Posterior vena cava (tissue), 2 donors: ENCODE measurements at regions not wholly inside any gene's neighbourhood (a gene's known extent, or its start where the extent isn't known, plus 50 kb on each side); places are given as distances from the start of the nearest gene placed in this dataset.

Experiments used
- DNase-seq: peaks from one replicate; pipeline ENCODE4 v3.0.0-alpha.2; 2020; ENCODE audit warnings: low spot score
- intact Hi-C, 2 donors: fragments of 100-400 bp; cut with DNase I; formaldehyde crosslinking; loops; one replicate each; pipeline versions ENCODE4 v1.14.1 to v1.14.2; 2022 to 2023
- donor health status: DM: yes; HTN: yes; CAD: no.
- donor health status: DM: yes; HTN: yes; CAD: no.

GRCh38 chr15:70355275-70355795 is 257.6 kb upstream of the TLE3 start:
- peak; percentile 28 for DNase-seq

DNA sequence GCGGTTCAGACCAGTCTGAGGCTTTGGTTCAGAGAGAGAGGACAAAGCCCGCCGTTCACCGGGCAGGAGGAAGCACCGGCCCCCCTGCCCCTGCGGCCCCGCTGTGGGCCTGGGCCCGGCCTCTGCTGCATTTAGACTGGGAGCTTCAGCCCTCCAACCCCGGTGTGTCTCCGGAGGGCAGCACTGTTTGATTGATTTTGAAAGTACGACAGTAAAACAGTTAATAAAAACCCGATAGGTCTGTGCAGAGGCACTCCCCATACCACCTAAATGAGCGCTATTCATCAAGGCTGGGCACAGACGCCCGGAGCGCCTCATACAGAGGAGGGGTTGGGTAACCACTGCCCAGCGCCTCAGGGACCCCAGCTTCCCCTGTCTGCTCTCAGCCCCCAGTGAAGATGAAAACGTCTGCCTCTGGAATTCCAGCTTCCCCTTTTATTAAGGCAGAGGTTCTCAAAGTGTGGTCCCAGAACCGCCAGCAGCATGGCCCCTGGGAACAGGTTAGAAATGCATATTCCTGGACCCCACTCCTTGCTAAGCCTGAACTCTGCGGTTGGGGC is 256.7 kb upstream of the TLE3 start:
- peak; percentile 58 for DNase-seq

More at GRCh38 chr15:70355275-70355795, 257.6 kb upstream of the TLE3 start:
- intact Hi-C loops = no loop called here

GRCh38 chr15:70353606-70354345 is 256.1 kb upstream of the TLE3 start:
- DNase-seq = peak; percentile 49
- intact Hi-C loops = no loop called here

More for the DNA sequence above, 256.7 kb upstream of the TLE3 start:
- intact Hi-C loops = no loop called here

DNA sequence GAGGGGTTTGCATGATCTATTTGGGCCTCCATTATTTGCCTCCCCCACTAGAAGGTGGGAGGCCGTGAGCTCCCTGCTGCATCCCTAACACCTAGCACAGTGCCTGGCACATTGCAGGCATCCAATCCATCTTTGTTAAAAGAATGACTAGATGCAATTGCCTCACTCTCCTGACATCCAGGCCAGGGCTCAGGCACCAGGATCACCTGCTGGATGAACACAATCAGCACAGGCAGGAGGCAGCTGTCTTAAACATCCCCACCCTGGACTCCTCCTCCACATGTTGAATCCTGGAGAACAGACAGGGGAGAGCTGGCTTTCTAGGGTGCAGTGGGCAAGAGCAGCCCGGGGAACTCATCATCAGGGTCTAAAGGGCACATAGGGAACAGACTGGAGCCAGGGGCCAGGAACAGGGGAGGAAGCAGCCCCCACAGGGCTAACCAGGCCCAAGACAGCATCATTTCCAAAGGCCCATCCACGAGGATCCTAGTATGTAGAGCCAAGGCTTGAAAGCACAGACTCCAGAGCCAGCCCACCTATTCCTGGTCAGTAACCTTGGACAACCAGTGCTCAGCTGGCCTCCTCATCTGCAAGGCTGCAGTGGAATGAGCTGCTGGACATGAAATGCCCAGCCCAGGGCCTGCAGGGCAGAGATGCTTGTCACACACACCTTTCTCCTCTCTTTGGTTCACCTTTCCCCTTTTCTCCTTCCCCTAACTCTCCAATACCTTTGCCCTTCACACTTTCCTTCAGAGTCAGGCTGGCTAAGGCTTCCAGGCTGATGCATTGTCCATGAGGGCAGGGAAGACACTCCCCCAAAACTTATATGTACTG is 254.4 kb upstream of the TLE3 start:
- intact Hi-C loops = no loop called here
- DNase-seq = peak; percentile 63

DNA sequence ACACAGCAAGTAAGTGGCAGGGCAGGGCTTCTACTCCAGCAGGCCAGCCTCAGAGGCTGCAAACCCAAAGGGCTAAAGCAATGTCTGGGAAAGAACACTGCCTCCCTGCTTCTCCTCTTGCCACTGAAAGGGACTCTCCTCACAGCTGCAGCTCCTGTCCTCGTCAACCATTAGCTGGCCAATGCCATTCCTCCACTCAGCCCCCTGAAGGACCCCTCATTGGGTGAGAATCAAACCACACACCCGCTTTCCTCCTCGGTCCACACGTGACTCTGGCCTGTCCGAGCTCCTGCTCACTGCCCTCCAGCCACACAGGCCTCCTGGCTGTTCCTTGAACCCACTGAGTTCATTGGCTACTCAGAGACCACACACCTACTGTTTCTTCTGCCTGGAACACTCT is 253.7 kb upstream of the TLE3 start:
- no peak for DNase-seq
- intact Hi-C loops = no loop called here

- peak; percentile 82 for DNase-seq
- intact Hi-C loops = no loop called here
Measured at GRCh38 chr15:70348581-70349344, 251.0 kb upstream of the TLE3 start.

DNA sequence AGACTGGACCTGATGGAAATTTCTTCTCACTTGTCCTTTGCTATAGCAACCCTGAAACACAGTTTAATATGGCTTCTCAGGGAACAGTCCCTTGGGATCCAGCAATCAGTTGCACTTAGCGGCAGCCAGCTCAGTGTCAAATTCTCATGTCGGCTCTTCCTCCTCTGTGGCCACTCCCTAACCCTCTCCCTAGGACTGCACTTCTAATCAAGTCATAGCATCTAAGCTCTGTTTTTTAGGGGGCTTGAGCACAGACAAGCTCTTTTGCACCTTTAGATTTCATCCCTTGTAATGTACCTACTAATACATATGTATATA is 250.5 kb upstream of the TLE3 start:
- no peak for DNase-seq
- intact Hi-C loops = no loop called here

DNA sequence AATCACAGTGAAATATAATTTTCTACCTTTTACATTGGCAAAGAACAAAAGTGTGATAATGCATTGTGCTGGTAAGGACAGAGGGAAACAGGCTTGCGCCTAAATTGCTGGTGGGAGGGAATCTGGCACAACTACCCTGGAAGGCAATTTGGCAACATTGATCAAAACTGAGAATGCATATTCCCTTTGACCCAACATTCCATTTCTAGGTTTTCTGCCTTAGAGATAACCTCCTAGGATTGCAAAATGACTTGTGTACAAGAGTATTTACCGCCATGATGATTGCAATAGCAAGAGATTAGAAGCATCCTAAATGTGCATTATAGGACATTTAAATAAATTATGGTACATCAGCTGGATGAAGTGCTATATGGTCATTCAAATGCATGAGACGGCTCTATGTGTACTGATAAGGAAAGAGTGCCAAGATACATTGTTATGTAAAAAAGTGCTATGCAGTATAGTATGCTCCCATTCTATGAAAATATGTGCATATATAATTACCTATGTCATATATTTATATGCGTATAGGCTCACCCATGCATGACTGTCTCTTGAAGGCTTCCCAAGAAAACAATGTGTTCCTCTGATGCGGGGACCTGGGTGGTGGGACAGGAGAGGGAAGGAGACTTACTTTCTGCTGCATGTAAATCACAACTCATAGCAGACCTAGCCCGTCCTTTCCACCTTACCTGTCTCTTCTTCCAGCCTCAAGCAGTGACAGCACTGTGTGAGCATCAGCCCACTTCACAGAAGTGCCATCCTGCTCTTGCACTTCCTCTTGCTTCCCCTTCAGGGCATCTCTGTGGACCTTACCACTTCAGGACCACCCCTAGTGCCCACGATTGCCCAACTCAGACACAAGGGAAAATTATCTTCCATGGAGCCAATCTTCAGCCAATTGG is 249.9 kb upstream of the TLE3 start:
- intact Hi-C loops = no loop called here
- peak; percentile 48 for DNase-seq

DNA sequence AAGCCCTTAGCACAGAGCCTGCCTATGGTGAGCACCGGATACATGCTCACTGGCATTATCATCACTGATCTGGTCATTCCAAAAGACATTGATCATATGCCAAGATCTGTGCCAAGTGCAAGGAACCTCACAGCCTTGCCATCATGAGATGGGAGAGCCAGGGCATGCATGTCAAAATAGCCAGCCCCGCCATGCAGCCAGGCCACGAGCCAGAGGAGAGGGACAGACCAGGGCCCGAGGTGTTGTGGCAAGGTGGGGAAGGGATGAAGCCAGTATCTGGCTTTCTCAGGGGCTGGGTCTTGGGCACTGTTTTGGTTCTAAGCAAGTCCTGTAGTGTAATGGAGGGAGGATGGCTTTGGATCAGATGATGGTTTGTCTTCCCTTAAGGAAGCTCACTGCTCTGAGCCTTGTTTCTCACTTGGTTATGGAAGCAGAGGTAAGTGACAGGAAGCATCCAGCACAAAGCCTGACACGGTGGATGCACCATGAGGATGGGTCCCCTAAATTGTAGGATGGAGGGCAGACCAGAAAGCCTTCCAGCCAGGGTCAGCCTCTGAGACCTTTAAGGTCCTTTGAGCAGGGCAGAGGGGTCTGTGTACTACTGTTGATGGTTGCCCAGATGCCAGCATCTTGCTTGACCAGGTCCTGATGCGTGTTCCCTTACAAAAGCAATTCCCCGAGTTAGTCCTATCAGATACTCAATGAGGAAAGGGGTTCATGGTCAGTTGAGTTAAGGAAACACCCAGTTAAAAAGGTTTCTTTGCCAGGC is 247.7 kb upstream of the TLE3 start:
- intact Hi-C loops = no loop called here

DNA sequence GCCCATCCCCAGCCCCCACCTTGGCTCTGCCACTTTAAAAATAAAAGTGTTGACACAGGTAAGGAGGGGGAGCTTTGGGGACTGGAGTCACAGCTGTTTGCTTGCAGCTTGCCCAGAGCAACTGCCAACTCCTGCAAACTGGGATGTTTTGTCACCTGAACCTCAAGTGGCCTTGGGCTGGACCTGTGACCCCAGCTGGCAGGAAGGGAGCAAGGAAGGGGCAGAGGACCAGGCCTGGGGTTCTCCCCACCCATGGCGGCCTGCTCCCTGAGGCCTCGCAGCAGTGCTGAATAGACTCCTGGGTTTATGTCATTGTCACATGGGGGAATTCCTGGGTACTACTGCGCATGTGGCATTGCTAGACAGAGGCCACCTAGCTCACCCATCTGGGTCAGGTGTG is 246.9 kb upstream of the TLE3 start:
- intact Hi-C loops = no loop called here

More for the DNA sequence above, 247.7 kb upstream of the TLE3 start:
- DNase-seq = no peak

GRCh38 chr15:70343961-70344621 is 246.4 kb upstream of the TLE3 start:
- intact Hi-C loops = no loop called here
- no peak for DNase-seq

More for the DNA sequence above, 246.9 kb upstream of the TLE3 start:
- DNase-seq = no peak

GRCh38 chr15:70342554-70343548 is 245.1 kb upstream of the TLE3 start:
- DNase-seq = no peak
- intact Hi-C loops = no loop called here

- no peak for DNase-seq
- intact Hi-C loops = no loop called here
Measured at GRCh38 chr15:70342141-70342540, 244.4 kb upstream of the TLE3 start.

- no peak for DNase-seq
- intact Hi-C loops = no loop called here
Measured at GRCh38 chr15:70341566-70341965, 243.8 kb upstream of the TLE3 start.

- intact Hi-C loops = no loop called here
- DNase-seq = no peak
Measured at GRCh38 chr15:70340494-70340870, 242.8 kb upstream of the TLE3 start.
